ENCODE measurements at regions not wholly inside any gene's neighbourhood (a gene's known extent, or its start where the extent isn't known, plus 50 kb on each side); places are given as distances from the start of the nearest gene placed in this dataset.

- intact Hi-C loops (cut with micrococcal nuclease) (no loop called here), dilution Hi-C loops (cut with MboI; ENCODE audit: extremely low pct_ligation_motif_present, low sequenced_read_pairs) (no loop called here)
- Histone ChIP-seq H3K4me2 (ENCODE audit: insufficient read depth, low read length) (no peak overlapping the region), H3K79me2 (ENCODE audit: control insufficient read depth, insufficient read depth, low read length) (no peaks in the 10 kb centered on the region), H3K36me3 (ENCODE audit: control insufficient read depth in 2 of 2, extremely low read depth in 1 of 2, insufficient read depth in 2 of 2, low read length in 2 of 2) (no peaks in the 10 kb centered on the region), H3K27ac (ENCODE audit: insufficient read depth, low read depth, low read length) (no peak overlapping the region), H3K27me3 (ENCODE audit: control insufficient read depth in 2 of 2, insufficient read depth in 2 of 2, low read length in 2 of 2) (no peaks in the 10 kb centered on the region), H3K9ac (replicated peaks; ENCODE audit: extremely low read depth, insufficient read depth, low read length) (no peak overlapping the region), H3K9me3 (replicated peaks; ENCODE audit: control insufficient read depth, insufficient read depth, low read length) (no peaks in the 10 kb centered on the region), H2AFZ (ENCODE audit: low read depth, low read length) (no peak overlapping the region), H4K20me1 (replicated peaks; ENCODE audit: control insufficient read depth, extremely low read depth, insufficient read depth, low read length) (no peaks in the 10 kb centered on the region), H3K4me1 (ENCODE audit: control insufficient read depth, extremely low read depth, insufficient read depth, low read length) (no peaks in the 10 kb centered on the region), H3K4me3 (replicated peaks in 1 of 3; ENCODE audit: insufficient read depth in 1 of 3, low read depth in 1 of 3, low read length in 3 of 3) (no peak overlapping the region), H3K9me1 (replicated peaks; ENCODE audit: control insufficient read depth, extremely low read depth, insufficient read depth, low read length) (no peaks in the 10 kb centered on the region)
- ChIA-PET CTCF (no interaction called here), POLR2A (no interaction called here)
- TF ChIP-seq POLR2AphosphoS5 (IDR thresholded peaks at IDR 0.05; ENCODE audit: insufficient read depth, low read depth, low read length) = no peak
- TF ChIP-seq MYC (IDR thresholded peaks at IDR 0.05; ENCODE audit: low read depth, low read length) = no peak
- no peak for TF ChIP-seq CTCF (IDR thresholded peaks at IDR 0.05; ENCODE audit: extremely low read depth in 1 of 2, insufficient read depth in 1 of 2, low read depth in 1 of 2, low read length in 2 of 2)
- TF ChIP-seq POLR2A (IDR thresholded peaks at IDR 0.05; ENCODE audit: low read depth, low read length) = no peak
- no peak for TF ChIP-seq EZH2 (IDR thresholded peaks at IDR 0.05; ENCODE audit: borderline replicate concordance, low read depth, low read length, severe bottlenecking)
- no peak for TF ChIP-seq GATA2 (IDR thresholded peaks at IDR 0.05; ENCODE audit: insufficient read depth, insufficient read length, low read depth, low read length)
- TF ChIP-seq FOS (IDR thresholded peaks at IDR 0.05; ENCODE audit: borderline replicate concordance, insufficient read depth, low read length) = no peak
- TF ChIP-seq MAX (IDR thresholded peaks at IDR 0.05; ENCODE audit: insufficient read depth, insufficient read length) = no peak
- no peak for TF ChIP-seq JUN (IDR thresholded peaks at IDR 0.05; ENCODE audit: borderline replicate concordance, insufficient read depth, insufficient read length, low read depth)
- DNase-seq (ENCODE audit: low read depth, low spot score) (no peak), FAIRE-seq (no peak)
- no TSS peak for BruUV-seq (replicated peaks)
Observed at GRCh38 chr6:23929201-23929600, 196.8 kb upstream of the NRSN1 start.
